Endothelial cell of umbilical vein (primary cell): ENCODE measurements at regions not wholly inside any gene's neighbourhood (a gene's known extent, or its start where the extent isn't known, plus 50 kb on each side); places are given as distances from the start of the nearest gene placed in this dataset.
"Not testable (repeated sequence)": the region's sequence is repeated elsewhere in the genome, so short reads cannot be mapped to it uniquely, and the experiment has no call there.

Experiments used
- BruUV-seq: library from RNA; stranded (reverse); fragments of 400-500 nt; replicated peaks from 2 replicates; lab custom pipeline; 2021; lab: Mats Ljungman, UMichigan
- CTCF ChIA-PET: fragments of 300-600, 350-600 bp; sonication (Branson Sonifier 250); formaldehyde crosslinking; loops from one replicate; lab custom pipeline; 2021; ENCODE audit warnings: antibody characterized with exemption, inconsistent platforms; lab: Charles Lee
- POLR2A ChIA-PET: fragments of 300-600, 350-600 bp; sonication (Branson Sonifier 250); formaldehyde crosslinking; loops from one replicate; lab custom pipeline; 2021; ENCODE audit warnings: antibody characterized with exemption, inconsistent platforms; lab: Charles Lee
- DNase-seq: peaks from one replicate; pipeline ENCODE4 v3.0.0-alpha.2; 2011; ENCODE audit warnings: low read depth, low spot score
- FAIRE-seq: peaks from 2 replicates; lab custom pipeline; 2011; peaks lifted over from hg19 to GRCh38; lab: Jason Lieb, UNC
- H2AFZ ChIP-seq: 2 replicates; pipeline ENCODE4 v1.6.0; 2012; ENCODE audit warnings: low read depth, low read length, control low read depth, inconsistent platforms
- H3K27ac ChIP-seq: 2 replicates; pipeline ENCODE4 v1.5.1; 2011; ENCODE audit warnings: low read depth, mild to moderate bottlenecking, control low read depth, low read length, moderate library complexity; ENCODE audit not compliant: insufficient read depth
- H3K27me3 ChIP-seq, 2 experiments: 2 replicates each; pipeline versions ENCODE4 v1.6.0 to v1.6.1; 2011; ENCODE audit warnings: low read length in 2 of 2, mixed read lengths in 1 of 2; ENCODE audit not compliant: control insufficient read depth in 2 of 2, insufficient read depth in 2 of 2
- H3K36me3 ChIP-seq, 2 experiments: 2 replicates in 1 of 2; 3 replicates in 1 of 2; pipeline ENCODE4 v1.5.1; 2011; ENCODE audit warnings: low read length in 2 of 2, mild to moderate bottlenecking in 1 of 2, moderate library complexity in 1 of 2; ENCODE audit not compliant: control insufficient read depth in 2 of 2, insufficient read depth in 2 of 2; ENCODE audit errors: extremely low read depth in 1 of 2
- H3K4me1 ChIP-seq: 3 replicates; pipeline ENCODE4 v1.5.1; 2011; ENCODE audit warnings: mild to moderate bottlenecking, low read length; ENCODE audit not compliant: control insufficient read depth, insufficient read depth; ENCODE audit errors: extremely low read depth
- H3K4me2 ChIP-seq: 2 replicates; pipeline ENCODE4 v1.6.1; 2011; ENCODE audit warnings: low read length, control low read depth, mixed read lengths; ENCODE audit not compliant: insufficient read depth
- H3K4me3 ChIP-seq, 3 experiments: fragments of 200-600 bp in 1 of 3; sonication (generic), shearing (Covaris generic) in 1 of 3; replicated peaks in 1 of 3; 2 replicates each; pipeline ENCODE4 v1.5.1; 2011 to 2016; ENCODE audit warnings: control low read depth in 3 of 3, low read length in 3 of 3, mild to moderate bottlenecking in 2 of 3, inconsistent platforms in 1 of 3, low read depth in 1 of 3, moderate library complexity in 1 of 3; ENCODE audit not compliant: insufficient read depth in 1 of 3
- H3K79me2 ChIP-seq: 2 replicates; pipeline ENCODE4 v1.6.0; 2012; ENCODE audit warnings: low read length, inconsistent platforms; ENCODE audit not compliant: control insufficient read depth, insufficient read depth
- H3K9ac ChIP-seq: replicated peaks from 2 replicates; pipeline ENCODE3; 2011; ENCODE audit warnings: low read length, control low read depth; ENCODE audit not compliant: insufficient read depth; ENCODE audit errors: extremely low read depth
- H3K9me1 ChIP-seq: replicated peaks from 3 replicates; pipeline ENCODE4 v1.6.0; 2011; ENCODE audit warnings: mild to moderate bottlenecking, low read length; ENCODE audit not compliant: control insufficient read depth, insufficient read depth; ENCODE audit errors: extremely low read depth
- H3K9me3 ChIP-seq: replicated peaks from 2 replicates; pipeline ENCODE4 v1.5.1; 2012; ENCODE audit warnings: low read length, inconsistent platforms; ENCODE audit not compliant: control insufficient read depth, insufficient read depth
- H4K20me1 ChIP-seq: replicated peaks from 2 replicates; pipeline ENCODE3; 2011; ENCODE audit warnings: mild to moderate bottlenecking, low read length; ENCODE audit not compliant: control insufficient read depth, insufficient read depth; ENCODE audit errors: extremely low read depth
- EZH2 ChIP-seq: IDR thresholded peaks from 2 replicates; pipeline ENCODE4 v1.6.1; 2012; ENCODE audit warnings: borderline replicate concordance, low read depth, mild to moderate bottlenecking, moderate library complexity, low read length, inconsistent platforms; ENCODE audit not compliant: severe bottlenecking
- FOS ChIP-seq: IDR thresholded peaks from 2 replicates; pipeline ENCODE4 v1.6.1; 2011; ENCODE audit warnings: mild to moderate bottlenecking, low read length, moderate library complexity, borderline replicate concordance; ENCODE audit not compliant: insufficient read depth
- GATA2 ChIP-seq: IDR thresholded peaks from 2 replicates; pipeline ENCODE4 v1.7.0; 2011; ENCODE audit warnings: low read depth, mild to moderate bottlenecking, moderate library complexity, mixed read lengths, low read length; ENCODE audit not compliant: insufficient read length, insufficient read depth
- JUN ChIP-seq: IDR thresholded peaks from 2 replicates; pipeline ENCODE4 v1.6.1; 2011; ENCODE audit warnings: borderline replicate concordance, low read depth; ENCODE audit not compliant: insufficient read length, insufficient read depth
- MYC ChIP-seq: IDR thresholded peaks from one replicate; pipeline ENCODE4 v1.6.1; 2011; ENCODE audit warnings: mild to moderate bottlenecking, low read depth, low read length
- POLR2A ChIP-seq: IDR thresholded peaks from 2 replicates; pipeline ENCODE4 v1.6.1; 2012; ENCODE audit warnings: low read depth, mild to moderate bottlenecking, control low read depth, low read length
- POLR2AphosphoS5 ChIP-seq: IDR thresholded peaks from 2 replicates; pipeline ENCODE4 v1.6.1; 2012; ENCODE audit warnings: low read depth, mild to moderate bottlenecking, control low read depth, low read length, moderate library complexity; ENCODE audit not compliant: insufficient read depth
- dilution Hi-C: fragments of 300-500 bp; cut with MboI; formaldehyde crosslinking; loops from one replicate; pipeline ENCODE4 v1.15.0; 2019; ENCODE audit warnings: low sequenced_read_pairs; ENCODE audit not compliant: extremely low pct_ligation_motif_present
- intact Hi-C: fragments of 100-400 bp; cut with micrococcal nuclease; formaldehyde crosslinking; loops from one replicate; pipeline ENCODE4 v1.10.0; 2022
- TF ChIP-seq, protein P1 (sequence below), 2 donors: IDR thresholded peaks; 1 replicate in 1 of 2; 2 replicates in 1 of 2; pipeline ENCODE4 v1.5.1; 2011; ENCODE audit warnings: low read length in 2 of 2, mild to moderate bottlenecking in 2 of 2, moderate library complexity in 2 of 2, control low read depth in 1 of 2, inconsistent platforms in 1 of 2, low read depth in 1 of 2; ENCODE audit not compliant: insufficient read depth in 1 of 2; ENCODE audit errors: extremely low read depth in 1 of 2
- TF ChIP-seq, protein P2 (sequence below): IDR thresholded peaks from 2 replicates; pipeline ENCODE4 v1.6.1; 2011; ENCODE audit not compliant: insufficient read depth, insufficient read length

DNA sequence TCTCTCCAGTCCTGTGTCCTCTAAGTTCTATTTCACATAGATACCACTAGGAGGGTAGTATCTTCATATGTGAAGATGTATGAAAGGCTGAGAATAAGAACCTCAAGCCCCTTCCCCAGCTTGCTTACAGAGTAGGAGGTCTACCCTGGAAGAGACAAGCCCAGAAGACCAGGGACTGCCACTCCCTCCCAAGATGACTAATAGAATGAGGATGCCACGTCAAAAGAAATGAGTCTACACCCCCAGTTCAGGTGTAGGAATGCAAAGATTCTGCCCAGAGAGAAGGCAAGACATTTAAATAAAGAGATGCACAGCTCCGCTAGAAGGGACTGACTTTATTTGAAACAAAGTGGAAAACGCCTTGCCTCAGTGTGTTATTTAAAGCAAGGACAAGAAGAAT, 1006.0 kb upstream of the USP15 start:
- no peaks in the 10 kb centered on the region for H3K36me3 ChIP-seq
- H3K79me2 ChIP-seq, result no peaks in the 10 kb centered on the region
- H3K9me3 ChIP-seq, result no peaks in the 10 kb centered on the region
- no peaks in the 10 kb centered on the region for H4K20me1 ChIP-seq
- H3K9me1 ChIP-seq, result no peaks in the 10 kb centered on the region
- no peak overlapping the region for H3K27ac ChIP-seq
- ChIA-PET CTCF (no interaction called here), POLR2A (no interaction called here)
- dilution Hi-C loops (no loop called here), intact Hi-C loops (no loop called here)
- no peak overlapping the region for H3K4me2 ChIP-seq
- H3K9ac ChIP-seq, result no peak overlapping the region
- no peak overlapping the region for H3K4me3 ChIP-seq
- no peak for DNase-seq
- FAIRE-seq, result no peak
- no TSS peak for BruUV-seq
- TF ChIP-seq FOS, result no peak
- no peak for TF ChIP-seq GATA2
- TF ChIP-seq EZH2, result no peak
- TF ChIP-seq JUN, result no peak
- TF ChIP-seq MYC, result no peak
- TF ChIP-seq, protein P1, sequence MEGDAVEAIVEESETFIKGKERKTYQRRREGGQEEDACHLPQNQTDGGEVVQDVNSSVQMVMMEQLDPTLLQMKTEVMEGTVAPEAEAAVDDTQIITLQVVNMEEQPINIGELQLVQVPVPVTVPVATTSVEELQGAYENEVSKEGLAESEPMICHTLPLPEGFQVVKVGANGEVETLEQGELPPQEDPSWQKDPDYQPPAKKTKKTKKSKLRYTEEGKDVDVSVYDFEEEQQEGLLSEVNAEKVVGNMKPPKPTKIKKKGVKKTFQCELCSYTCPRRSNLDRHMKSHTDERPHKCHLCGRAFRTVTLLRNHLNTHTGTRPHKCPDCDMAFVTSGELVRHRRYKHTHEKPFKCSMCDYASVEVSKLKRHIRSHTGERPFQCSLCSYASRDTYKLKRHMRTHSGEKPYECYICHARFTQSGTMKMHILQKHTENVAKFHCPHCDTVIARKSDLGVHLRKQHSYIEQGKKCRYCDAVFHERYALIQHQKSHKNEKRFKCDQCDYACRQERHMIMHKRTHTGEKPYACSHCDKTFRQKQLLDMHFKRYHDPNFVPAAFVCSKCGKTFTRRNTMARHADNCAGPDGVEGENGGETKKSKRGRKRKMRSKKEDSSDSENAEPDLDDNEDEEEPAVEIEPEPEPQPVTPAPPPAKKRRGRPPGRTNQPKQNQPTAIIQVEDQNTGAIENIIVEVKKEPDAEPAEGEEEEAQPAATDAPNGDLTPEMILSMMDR (IDR thresholded peaks at IDR 0.05; ENCODE audit: extremely low read depth in 1 of 2, insufficient read depth in 1 of 2, low read depth in 1 of 2, low read length in 2 of 2), result no peak
- TF ChIP-seq, protein P2, sequence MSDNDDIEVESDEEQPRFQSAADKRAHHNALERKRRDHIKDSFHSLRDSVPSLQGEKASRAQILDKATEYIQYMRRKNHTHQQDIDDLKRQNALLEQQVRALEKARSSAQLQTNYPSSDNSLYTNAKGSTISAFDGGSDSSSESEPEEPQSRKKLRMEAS, result no peak
- TF ChIP-seq POLR2A, result no peak
- no peak for TF ChIP-seq POLR2AphosphoS5
- H3K4me1 ChIP-seq, result no peaks in the 10 kb centered on the region
- no peak overlapping the region for H2AFZ ChIP-seq
- no peaks in the 10 kb centered on the region for H3K27me3 ChIP-seq

DNA sequence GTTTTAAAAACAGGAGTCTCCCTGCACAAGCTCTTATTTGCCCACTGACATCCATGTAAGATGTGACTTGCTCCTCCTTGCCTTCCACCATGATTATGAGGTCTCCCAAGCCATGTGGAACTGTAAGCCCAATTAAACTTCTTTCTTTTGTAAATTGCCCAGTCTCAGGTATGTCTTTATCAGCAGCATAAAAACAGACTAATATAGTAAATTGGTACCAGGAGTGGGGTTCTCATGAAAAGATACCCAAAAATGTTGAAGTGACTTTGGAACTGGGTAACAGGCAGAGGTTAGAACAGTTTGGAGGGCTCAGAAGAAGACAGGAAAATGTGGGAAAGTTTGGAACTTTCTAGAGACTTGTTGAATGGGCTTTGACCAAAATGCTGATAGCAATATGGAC, 995.9 kb upstream of the USP15 start:
- H3K4me2 ChIP-seq, dilution Hi-C loops, DNase-seq, H3K27ac ChIP-seq, H3K9ac ChIP-seq, H3K36me3 ChIP-seq, H2AFZ ChIP-seq, H3K9me1 ChIP-seq, H3K9me3 ChIP-seq, H3K79me2 ChIP-seq, H3K4me1 ChIP-seq, H3K4me3 ChIP-seq, H3K27me3 ChIP-seq, H4K20me1 ChIP-seq, FAIRE-seq, POLR2A ChIA-PET, intact Hi-C loops, CTCF ChIA-PET, BruUV-seq: not testable (repeated sequence)
